Stimulated activated CD8-positive, alpha-beta memory T cell treated with anti-CD3 and anti-CD28 coated beads, Interleukin-15, amount 100 ng/mL, for 48 hours (primary cell): ENCODE measurements at regions not wholly inside any gene's neighbourhood (a gene's known extent, or its start where the extent isn't known, plus 50 kb on each side); places are given as distances from the start of the nearest gene placed in this dataset.
"Not testable (repeated sequence)": the region's sequence is repeated elsewhere in the genome, so short reads cannot be mapped to it uniquely, and the experiment has no call there.

Experiments used
- DNase-seq, 2 donors: peaks; one replicate each; pipeline ENCODE4 v3.0.0-alpha.2; 2020; ENCODE audit warnings: low read depth in 2 of 2

DNA sequence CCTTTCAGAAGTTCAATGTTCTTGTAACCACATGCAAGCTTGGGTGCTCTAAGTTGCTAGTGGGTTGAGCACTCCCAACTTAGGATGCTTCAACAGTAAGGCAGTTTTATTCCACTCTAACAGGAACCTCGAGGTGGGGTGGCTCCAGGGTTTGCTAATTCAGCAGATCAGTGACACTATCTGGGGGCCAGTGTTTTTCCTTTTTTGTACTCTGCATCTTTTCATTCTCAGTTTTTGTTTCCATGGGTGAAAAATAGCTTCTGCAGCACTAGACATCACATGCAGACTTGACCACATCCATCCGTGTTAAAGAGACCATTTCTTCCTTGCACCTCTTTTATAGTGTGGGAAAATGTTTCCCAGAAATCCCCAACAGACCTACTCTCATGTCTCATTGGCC lies 497.6 kb downstream of the STIM2 start:
- no peak for DNase-seq

DNA sequence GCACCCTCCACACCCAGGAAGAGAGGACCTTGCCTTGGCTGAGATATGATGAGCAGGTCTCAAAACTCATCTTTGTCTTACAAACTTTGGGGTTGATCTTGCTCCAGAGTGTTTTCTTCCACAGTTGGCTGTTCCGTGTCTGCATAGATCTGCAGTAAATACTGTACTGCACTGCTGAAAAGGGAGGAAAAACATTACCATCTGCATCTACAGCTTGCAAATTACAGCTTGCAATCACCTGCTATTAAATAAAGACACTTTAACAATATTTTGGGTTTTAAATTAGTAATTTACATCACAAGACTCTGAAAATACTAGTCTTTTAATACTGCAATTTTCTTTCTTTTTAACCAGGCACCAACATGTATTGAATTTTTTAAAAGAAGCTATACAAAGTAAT lies 499.5 kb downstream of the STIM2 start:
- no peak for DNase-seq

GRCh38 chr4:27360790-27361267 lies 500.2 kb downstream of the STIM2 start:
- no peak for DNase-seq

- no peak for DNase-seq
These were observed 503.9 kb downstream of the STIM2 start for GRCh38 chr4:27364509-27364908.

DNA sequence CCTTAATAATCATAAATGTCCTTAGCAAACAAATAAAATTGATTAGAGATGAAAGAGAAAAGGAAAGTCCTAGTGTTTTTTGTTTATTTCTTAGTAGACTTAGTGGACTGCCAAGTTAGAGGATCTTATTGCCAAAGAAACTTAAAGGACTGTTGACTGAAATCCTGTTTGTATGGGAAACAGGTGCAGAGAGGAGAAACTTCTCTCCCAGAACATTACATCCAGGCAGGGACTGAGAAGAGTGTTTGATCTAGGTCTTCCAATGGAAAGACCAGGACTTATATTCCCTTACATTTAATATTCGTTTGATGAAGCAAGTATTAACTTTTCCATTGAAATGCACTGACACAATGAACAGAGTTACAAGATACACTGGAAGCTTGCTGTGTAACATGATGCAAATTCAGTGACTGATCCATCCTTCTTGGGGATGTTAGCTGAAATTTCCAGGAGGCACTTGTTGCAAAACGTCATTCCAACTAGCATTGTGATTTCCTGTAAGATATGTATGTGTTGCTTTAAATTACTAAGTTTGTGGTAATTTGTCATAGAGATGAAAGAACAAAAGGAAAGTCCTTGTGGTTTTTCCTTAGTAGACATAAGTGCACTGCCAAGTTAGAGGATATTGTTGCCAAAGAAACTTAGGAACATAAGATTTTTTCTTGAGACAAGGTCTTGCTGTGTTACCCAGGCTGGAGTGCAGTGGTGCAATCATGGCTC lies 505.6 kb downstream of the STIM2 start:
- DNase-seq = no peak

DNA sequence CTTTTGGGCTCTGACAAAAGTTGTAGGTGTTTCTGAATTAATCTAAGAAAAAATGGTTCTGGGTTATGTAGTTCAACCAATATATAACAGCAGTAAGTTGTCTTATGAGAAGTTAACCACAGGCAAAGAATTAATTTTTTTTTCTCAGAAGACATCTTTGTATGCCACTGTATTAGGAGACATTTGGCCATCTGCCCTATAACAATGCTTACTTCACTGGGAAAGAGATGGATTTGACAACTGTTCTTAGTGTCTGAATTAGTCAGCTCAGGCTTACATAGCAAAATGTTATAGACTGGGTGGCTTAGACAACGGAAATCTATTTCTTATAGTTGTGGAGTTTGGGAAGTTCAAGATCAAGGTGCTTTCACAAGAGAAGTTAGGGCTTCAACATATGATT lies 508.1 kb downstream of the STIM2 start:
- no peak for DNase-seq

DNA sequence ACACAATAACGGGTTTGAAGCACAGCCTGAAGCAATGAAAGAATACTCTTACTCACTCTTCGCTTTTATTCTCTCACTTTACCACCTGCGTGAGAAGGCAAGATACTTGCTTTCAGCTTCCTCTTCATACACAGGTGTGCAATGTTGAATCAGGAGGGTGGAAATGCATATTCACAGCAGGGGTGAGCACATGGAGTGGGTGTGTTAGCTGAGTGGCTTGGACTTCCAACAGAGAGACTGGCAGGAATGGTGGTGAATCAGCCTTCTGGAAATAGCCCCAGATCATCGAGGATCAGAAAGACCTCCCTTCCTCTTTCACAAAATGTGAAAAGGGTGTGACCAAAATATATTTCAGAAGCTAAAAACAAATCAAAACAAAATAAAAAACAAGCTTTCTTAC lies 521.2 kb downstream of the STIM2 start:
- DNase-seq = no peak

GRCh38 chr4:27387711-27388110 lies 527.1 kb downstream of the STIM2 start:
- DNase-seq = no peak

GRCh38 chr4:27397886-27398285 lies 537.2 kb downstream of the STIM2 start:
- no peak for DNase-seq

GRCh38 chr4:27398631-27399310 lies 538.1 kb downstream of the STIM2 start:
- no peak for DNase-seq

DNA sequence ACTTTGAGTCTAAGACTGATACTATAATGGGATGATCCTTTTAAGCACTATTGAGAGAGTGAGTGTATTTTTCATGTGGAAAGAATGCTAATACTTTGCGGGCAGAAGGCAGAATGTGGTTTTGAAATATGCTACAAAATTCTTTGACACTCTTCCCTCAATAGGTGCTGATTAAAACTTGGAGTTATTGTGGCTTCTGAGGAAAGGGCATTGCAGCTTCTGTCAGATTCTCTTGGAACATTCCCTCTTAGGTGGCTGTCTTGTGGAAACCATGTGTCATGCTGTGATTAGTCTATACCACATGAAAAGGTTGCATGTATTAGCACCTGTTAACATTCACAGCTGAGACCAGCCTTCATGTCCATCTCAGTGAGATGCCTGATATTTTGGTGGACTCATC lies 547.0 kb downstream of the STIM2 start:
- DNase-seq = no peak

DNA sequence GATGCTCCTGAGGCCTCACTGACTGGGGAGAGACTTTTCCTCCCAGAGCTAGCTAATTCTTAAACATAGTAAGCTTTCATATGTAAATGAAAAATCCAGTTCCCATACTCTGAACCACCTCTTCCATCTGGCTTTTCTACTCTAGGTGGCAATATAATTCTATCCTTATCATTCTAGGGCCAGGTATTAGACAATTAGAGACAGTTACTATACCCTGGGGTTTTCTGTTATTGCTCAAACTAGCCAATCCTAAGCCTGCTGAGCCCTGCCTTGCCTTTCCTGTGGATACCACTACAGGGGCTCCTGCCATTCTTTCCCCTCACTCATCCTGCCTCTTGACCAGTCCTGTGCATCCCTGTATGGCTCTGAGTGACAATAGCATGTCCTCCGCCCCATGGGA lies 552.0 kb downstream of the STIM2 start:
- DNase-seq = no peak

DNA sequence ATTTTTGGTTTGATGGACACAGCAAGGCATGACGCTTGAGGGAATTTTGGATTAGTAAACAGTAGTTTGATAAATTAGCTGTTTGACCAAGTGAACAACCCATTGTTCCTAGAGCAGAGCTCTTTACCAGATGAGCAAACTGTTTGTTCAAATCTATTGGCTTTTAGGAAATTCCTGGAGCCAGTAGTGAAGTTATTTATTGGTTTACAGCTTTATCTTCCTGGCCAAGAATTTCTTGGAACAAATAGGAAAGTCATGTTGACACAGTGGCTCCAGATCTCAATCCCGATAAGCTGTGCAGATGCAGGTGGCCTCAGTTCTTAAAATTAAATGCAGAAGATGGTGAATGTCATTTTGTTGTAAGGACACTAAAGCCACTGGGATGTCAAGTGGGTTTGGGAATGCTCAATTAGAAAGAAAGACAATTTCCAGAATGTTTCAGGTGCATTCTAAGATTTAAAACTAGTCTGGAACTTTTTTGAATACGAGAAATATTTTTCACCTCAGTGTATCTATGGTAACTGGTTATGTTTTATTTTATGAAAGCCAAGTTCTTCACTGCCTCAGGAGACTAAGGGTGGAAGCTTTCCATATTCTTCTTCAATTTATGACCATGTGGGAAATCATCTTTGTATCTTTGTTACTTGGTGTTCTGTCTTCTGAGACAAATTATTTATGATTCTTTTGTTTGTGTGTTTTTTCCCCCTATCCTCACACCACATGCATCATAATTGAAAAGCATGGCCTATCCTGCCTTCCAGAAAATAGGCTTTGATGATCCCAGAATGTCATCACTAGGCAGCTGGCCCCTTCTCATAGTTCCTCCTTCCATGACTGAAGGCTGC lies 554.5 kb downstream of the STIM2 start:
- no peak for DNase-seq

DNA sequence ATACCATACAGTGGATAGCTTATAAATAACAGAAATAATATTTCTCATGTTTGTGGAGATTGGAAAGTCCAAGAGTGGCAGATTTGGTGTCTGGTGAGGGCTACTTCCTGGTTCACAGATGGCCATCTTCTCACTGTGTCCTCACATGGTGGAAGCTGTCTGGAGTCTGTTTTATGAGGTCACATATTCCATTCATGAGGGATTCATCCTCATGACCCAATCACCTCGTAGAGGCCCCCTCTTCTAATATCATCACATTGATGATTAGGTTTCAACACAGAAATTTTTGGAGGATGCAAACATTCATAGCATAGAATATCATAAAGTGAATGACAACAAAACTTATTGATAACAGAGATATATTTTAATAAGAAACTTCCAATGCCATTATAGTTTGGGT lies 568.0 kb downstream of the STIM2 start:
- no peak for DNase-seq

GRCh38 chr4:27429364-27429871 lies 568.8 kb downstream of the STIM2 start:
- DNase-seq = no peak

GRCh38 chr4:27442146-27442545 lies 581.5 kb downstream of the STIM2 start:
- no peak for DNase-seq

DNA sequence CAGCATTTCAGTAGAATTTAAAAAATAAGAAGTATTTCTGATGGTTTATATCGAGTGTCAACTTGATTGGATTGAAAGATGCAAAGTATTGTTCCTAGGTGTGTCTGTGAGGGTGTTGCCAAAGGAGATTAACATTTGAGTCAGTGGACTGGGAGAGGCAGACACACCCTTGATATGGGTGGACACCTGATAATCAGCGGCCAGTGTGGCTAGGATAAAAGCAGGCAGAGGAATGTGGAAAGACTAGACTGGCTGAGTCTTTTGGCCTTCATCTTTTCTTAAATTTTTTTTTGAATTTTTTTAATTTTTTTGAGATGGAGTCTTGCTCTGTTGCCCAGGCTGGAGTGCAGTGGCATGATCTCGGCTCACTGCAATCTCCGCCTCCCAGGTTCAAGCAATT lies 582.0 kb downstream of the STIM2 start:
- not testable (repeated sequence) for DNase-seq

DNA sequence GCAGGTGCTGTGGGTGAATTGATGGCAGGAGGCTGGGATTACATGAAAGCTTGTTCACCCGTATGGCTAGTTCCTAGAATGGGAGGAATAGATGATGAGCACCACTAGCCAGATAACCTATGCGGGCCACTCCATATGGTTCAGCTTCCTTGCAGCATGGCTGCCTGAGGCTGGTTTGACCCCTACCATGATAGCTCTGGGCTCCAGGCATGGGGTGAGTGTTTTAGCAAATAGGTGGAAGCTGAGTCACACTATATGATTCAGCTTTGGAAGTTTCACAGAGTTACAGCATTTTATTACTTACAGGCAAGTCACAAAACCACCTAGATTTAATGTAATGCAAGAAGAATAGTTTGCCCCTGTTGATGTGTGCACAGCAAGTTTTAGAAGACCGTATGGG lies 603.2 kb downstream of the STIM2 start:
- no peak for DNase-seq

DNA sequence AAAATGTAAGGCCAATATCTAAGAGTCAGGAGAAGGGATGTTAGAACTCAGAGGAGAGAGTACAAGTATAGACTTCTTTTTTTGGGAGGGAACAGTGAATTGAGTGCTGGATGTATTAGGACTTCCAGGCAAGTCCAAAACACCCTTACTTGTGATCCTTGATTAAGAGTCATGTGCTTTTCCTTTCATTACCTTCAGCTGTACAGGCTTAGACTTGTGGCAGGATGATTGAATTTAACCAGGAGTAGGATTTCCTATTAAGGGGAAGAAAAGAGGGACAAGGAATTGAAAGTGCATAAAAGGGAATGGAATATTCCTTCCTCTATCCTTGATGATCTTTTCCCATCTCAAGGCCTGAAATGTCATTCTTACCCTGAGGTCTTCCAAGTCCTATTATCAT lies 606.7 kb downstream of the STIM2 start:
- DNase-seq = no peak

DNA sequence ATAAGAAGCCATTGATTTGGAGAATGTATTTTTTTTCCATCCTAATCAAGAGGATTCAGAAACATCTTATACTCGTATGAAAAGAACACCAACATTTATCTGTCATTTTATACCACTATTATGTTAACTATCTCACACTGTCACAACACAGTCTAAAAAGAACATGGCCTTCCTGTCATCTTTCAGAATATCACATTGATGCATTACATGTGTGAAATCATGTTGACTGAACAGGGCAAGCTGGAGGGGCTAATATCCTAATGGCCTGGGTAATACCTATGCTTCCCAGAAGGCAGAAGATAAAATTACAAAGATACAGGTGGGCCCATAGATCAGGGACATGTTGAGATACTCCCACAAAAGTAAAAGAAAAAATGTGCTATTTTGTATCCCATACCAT lies 611.7 kb downstream of the STIM2 start:
- DNase-seq = no peak

- no peak for DNase-seq
These were observed 614.0 kb downstream of the STIM2 start for GRCh38 chr4:27474691-27475090.

DNA sequence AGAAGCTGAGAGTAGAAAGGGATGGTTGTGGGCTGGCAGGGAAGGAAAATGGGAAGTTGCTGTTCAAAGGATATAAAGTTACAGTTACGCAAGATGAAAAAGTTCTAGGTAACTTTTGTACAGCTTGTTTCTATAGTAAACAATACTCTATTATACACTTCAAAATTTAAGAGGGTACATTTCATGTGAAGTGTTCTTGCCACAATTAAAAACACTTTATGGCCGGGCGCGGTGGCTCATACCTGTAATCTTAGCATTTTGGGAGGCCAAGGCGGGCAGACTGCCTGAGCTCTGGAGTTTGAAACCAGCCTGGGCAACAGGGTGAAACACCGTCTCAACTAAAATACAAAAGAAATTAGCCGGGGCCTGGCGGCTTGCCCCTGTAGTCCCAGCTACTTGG lies 623.6 kb downstream of the STIM2 start:
- DNase-seq = no peak
